ENCODE measurements at regions not wholly inside any gene's neighbourhood (a gene's known extent, or its start where the extent isn't known, plus 50 kb on each side); places are given as distances from the start of the nearest gene placed in this dataset.

- no peak for TF ChIP-seq EZH2 (IDR thresholded peaks at IDR 0.05; ENCODE audit: insufficient read depth, poor library complexity, severe bottlenecking)
- TF ChIP-seq EZH2phosphoT487 (IDR thresholded peaks at IDR 0.05; ENCODE audit: insufficient read depth, low read depth) = no peak
Observed at GRCh38 chr12:38152816-38153736, 163.5 kb upstream of the ALG10B start.

All from GM23248 (cell line).